Colonic mucosa (tissue), 4 donors: ENCODE measurements at regions not wholly inside any gene's neighbourhood (a gene's known extent, or its start where the extent isn't known, plus 50 kb on each side); places are given as distances from the start of the nearest gene placed in this dataset.

ENCODE experiments used
- DNase-seq: peaks from one replicate; pipeline ENCODE4 v3.0.0-alpha.2; 2020
- H3K27ac ChIP-seq: fragments of 200-600 bp; one replicate; pipeline ENCODE4 v1.8.0; 2021
- H3K27me3 ChIP-seq: fragments of 200-600 bp; one replicate; pipeline ENCODE4 v1.8.0; 2021
- H3K36me3 ChIP-seq: fragments of 200-600 bp; one replicate; pipeline ENCODE4 v1.8.0; 2021
- H3K4me1 ChIP-seq: fragments of 200-600 bp; one replicate; pipeline ENCODE4 v1.8.0; 2021; ENCODE audit warnings: mild to moderate bottlenecking
- H3K4me3 ChIP-seq: fragments of 200-600 bp; one replicate; pipeline ENCODE4 v1.8.0; 2021
- H3K9ac ChIP-seq, 2 donors: one replicate each; pipeline ENCODE4 v1.7.0; 2013; ENCODE audit warnings: control low read depth in 2 of 2, low read depth in 2 of 2, low read length in 2 of 2
- H3K9me3 ChIP-seq: fragments of 200-600 bp; one replicate; pipeline ENCODE4 v1.8.0; 2021
- CTCF ChIP-seq: fragments of 200-600 bp; IDR thresholded peaks from one replicate; pipeline ENCODE4 v1.8.0; 2022; ENCODE audit warnings: antibody characterized with exemption, mild to moderate bottlenecking
- intact Hi-C: fragments of 100-400 bp; cut with DNase I; formaldehyde crosslinking; loops from one replicate; pipeline ENCODE4 v1.14.1; 2022
- donor health status: healthy.
- donor health status: DM: no; HTN: no; CAD: no.
- donor health status: DM: no; HTN: no; CAD: no.

- TF ChIP-seq CTCF = no peak
- DNase-seq = no peak
- H3K9ac ChIP-seq = no peak overlapping the region
- H3K27me3 ChIP-seq = peaks cover 4% of the 10 kb centered on the region
- no peaks in the 10 kb centered on the region for H3K9me3 ChIP-seq
- no peak overlapping the region for H3K4me3 ChIP-seq
- H3K27ac ChIP-seq = no peak overlapping the region
- H3K36me3 ChIP-seq = no peaks in the 10 kb centered on the region
- H3K4me1 ChIP-seq = no peaks in the 10 kb centered on the region
- intact Hi-C loops = no loop called here
These were observed 49.7 kb upstream of the WSCD1 start for GRCh38 chr17:6020376-6021010.
